ENCODE measurements at regions not wholly inside any gene's neighbourhood (a gene's known extent, or its start where the extent isn't known, plus 50 kb on each side); places are given as distances from the start of the nearest gene placed in this dataset.

- no peaks in the 10 kb centered on the region for H3K9me3 ChIP-seq
- H3K4me1 ChIP-seq, result peaks cover 16% of the 10 kb centered on the region
- no peak for TF ChIP-seq CTCF (IDR thresholded peaks at IDR 0.05)
- peak overlapping the region; percentile 85 for H3K27ac ChIP-seq
- H3K27me3 ChIP-seq (ENCODE audit: insufficient read depth in 3 of 3, low read length in 2 of 3), result peaks cover 0 to 4% (median 0%) of the 10 kb centered on the region in 3 donors
- intact Hi-C loops (cut with DNase I), result loop anchor here (5.0 to 10.0 kb wide), 2 partner anchors 53 to 270 kb away; partner anchors contain the start of gene PJA1 (in 1 of the 2)
- peak; percentile 54 to 79 for DNase-seq
- peak overlapping the region; percentile 50 for H3K4me3 ChIP-seq
- no peaks in the 10 kb centered on the region for H3K36me3 ChIP-seq (ENCODE audit: insufficient read depth in 1 of 2, low read depth in 1 of 2)
- WGBS, 3 donors, result 1 to 29% (median 11%) methylated on average over 27 to 49 of the region's 49 CpGs
- ATAC-seq, result peak; percentile 82 to 91 (median 88)
Measured at GRCh38 chrX:68894513-68895340, 65.9 kb downstream of the EFNB1 start.

DNA sequence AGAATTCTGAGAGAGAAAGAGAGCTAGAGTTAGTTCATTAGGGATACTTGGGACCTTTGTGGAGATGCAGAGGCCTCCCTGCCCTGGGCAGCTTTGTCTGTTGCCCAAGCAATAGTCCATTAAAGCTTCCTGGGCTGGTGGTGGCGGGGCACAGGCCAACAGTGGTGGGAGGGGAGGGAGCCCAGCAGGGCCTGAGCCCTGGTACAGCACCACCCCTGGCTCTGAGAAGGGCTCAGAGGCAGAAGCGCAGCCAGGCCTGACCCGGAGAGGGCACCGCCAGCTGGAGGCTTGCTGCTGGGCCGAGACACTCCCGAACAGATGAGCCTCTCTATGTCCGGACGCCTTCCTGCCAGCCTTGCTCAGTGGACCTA lies 65.3 kb downstream of the EFNB1 start:
- Histone ChIP-seq H3K9me3 (no peaks in the 10 kb centered on the region), H3K36me3 (ENCODE audit: insufficient read depth in 1 of 2, low read depth in 1 of 2) (no peaks in the 10 kb centered on the region), H3K4me1 (peaks cover 16% of the 10 kb centered on the region), H3K27me3 (ENCODE audit: insufficient read depth in 3 of 3, low read length in 2 of 3) (peaks cover 0 to 7% (median 0%) of the 10 kb centered on the region in 3 donors), H3K4me3 (peak overlapping the region; percentile 50), H3K27ac (peak overlapping the region; percentile 85)
- 11 to 36% (median 11%) methylated on average over 5 to 8 of the region's 8 CpGs for WGBS, 3 donors
- TF ChIP-seq CTCF (IDR thresholded peaks at IDR 0.05), result no peak
- ATAC-seq (peak; percentile 44 to 70 (median 58)), DNase-seq (peak; percentile 24 to 65)
- intact Hi-C loops (cut with DNase I), result loop anchor here in 1 of 2 donors (10.0 kb wide), 1 partner anchor 271 kb away; the partner anchor contains the start of gene PJA1

- ATAC-seq (no peak), DNase-seq (no peak)
- Histone ChIP-seq H3K4me3 (no peak overlapping the region), H3K27me3 (ENCODE audit: insufficient read depth in 3 of 3, low read length in 2 of 3) (peaks cover 0 to 20% (median 0%) of the 10 kb centered on the region in 3 donors), H3K4me1 (peaks cover 16% of the 10 kb centered on the region), H3K27ac (no peak overlapping the region), H3K9me3 (no peaks in the 10 kb centered on the region), H3K36me3 (ENCODE audit: insufficient read depth in 1 of 2, low read depth in 1 of 2) (no peaks in the 10 kb centered on the region)
- TF ChIP-seq CTCF (IDR thresholded peaks at IDR 0.05), result no peak
- WGBS, 3 donors, result 77 to 88% (median 87%) methylated on average over 11 to 13 of the region's 13 CpGs
- intact Hi-C loops (cut with DNase I), result loop anchor here in 1 of 2 donors (2.0 to 10.0 kb wide), 2 partner anchors 60 to 272 kb away; partner anchors contain the start of gene PJA1
Measured at GRCh38 chrX:68892651-68893050, 63.8 kb downstream of the EFNB1 start.

- intact Hi-C loops (cut with DNase I), result loop anchor here in 1 of 2 donors (2.0 to 10.0 kb wide), 2 partner anchors 59 to 273 kb away; partner anchors contain the start of gene PJA1
- WGBS, 3 donors, result 79 to 100% (median 93%) methylated on average over 1 to 2 of the region's 2 CpGs
- Histone ChIP-seq H3K4me3 (no peak overlapping the region), H3K27me3 (ENCODE audit: insufficient read depth in 3 of 3, low read length in 2 of 3) (peaks cover 0 to 26% (median 0%) of the 10 kb centered on the region in 3 donors), H3K4me1 (peaks cover 16% of the 10 kb centered on the region), H3K9me3 (no peaks in the 10 kb centered on the region), H3K27ac (no peak overlapping the region), H3K36me3 (ENCODE audit: insufficient read depth in 1 of 2, low read depth in 1 of 2) (no peaks in the 10 kb centered on the region)
- ATAC-seq (no peak), DNase-seq (no peak)
- TF ChIP-seq CTCF (IDR thresholded peaks at IDR 0.05), result no peak
Measured at GRCh38 chrX:68892134-68892533, 63.3 kb downstream of the EFNB1 start.

Measured in psoas muscle (tissue), 7 donors.